WTC11 (cell line): ENCODE measurements at regions not wholly inside any gene's neighbourhood (a gene's known extent, or its start where the extent isn't known, plus 50 kb on each side); places are given as distances from the start of the nearest gene placed in this dataset.

Experiments used
- ATAC-seq: fragments of 200-7000 bp; cut with Tn5 transposase; 2 replicates; pipeline ENCODE4 v1.10.0; 2021; ENCODE audit warnings: mild to moderate bottlenecking, moderate library complexity
- CTCF ChIA-PET: fragments of 300-600 bp; sonication (Branson Sonifier 250); formaldehyde crosslinking; loops from one replicate; lab custom pipeline; 2021; ENCODE audit warnings: antibody characterized with exemption; lab: Charles Lee
- POLR2A ChIA-PET: fragments of 350-600 bp; sonication (Branson Sonifier 250); formaldehyde crosslinking; loops from one replicate; lab custom pipeline; 2021; ENCODE audit warnings: antibody characterized with exemption; lab: Charles Lee
- DNase-seq: peaks from one replicate; pipeline ENCODE4 v3.0.0; 2021; ENCODE audit warnings: low spot score
- H3K27ac Mint-ChIP-seq: 2 replicates; pipeline ENCODE4 v1.8.0; 2021; ENCODE audit warnings: mixed read lengths
- H3K27me3 Mint-ChIP-seq: 2 replicates; pipeline ENCODE4 v1.8.0; 2021; ENCODE audit warnings: low read depth, mild to moderate bottlenecking, moderate library complexity, mixed read lengths
- H3K36me3 Mint-ChIP-seq: 2 replicates; pipeline ENCODE4 v1.8.0; 2021; ENCODE audit warnings: mixed read lengths
- H3K4me1 Mint-ChIP-seq: 2 replicates; pipeline ENCODE4 v1.8.0; 2022; ENCODE audit warnings: mixed read lengths
- H3K4me3 Mint-ChIP-seq: 2 replicates; pipeline ENCODE4 v1.8.0; 2021; ENCODE audit warnings: mild to moderate bottlenecking, moderate library complexity, mixed read lengths
- H3K9me3 Mint-ChIP-seq: 2 replicates; pipeline ENCODE4 v1.8.0; 2021; ENCODE audit warnings: mixed read lengths
- ATF3 ChIP-seq: sonication (generic); formaldehyde crosslinking; conservative IDR thresholded peaks from 2 replicates; pipeline ENCODE4 v1.8.1; 2022; ENCODE audit warnings: mild to moderate bottlenecking, missing genetic modification reagents
- ATF6 ChIP-seq: sonication (generic); formaldehyde crosslinking; IDR thresholded peaks from 2 replicates; pipeline ENCODE4 v1.8.1; 2023; ENCODE audit warnings: mild to moderate bottlenecking, missing genetic modification reagents
- CDX4 ChIP-seq: fragments of 250-450 bp; sonication (Bioruptor Pico); IDR thresholded peaks from 2 replicates; pipeline ENCODE4 v1.9.0; 2021; ENCODE audit warnings: moderate library complexity, mild to moderate bottlenecking, inconsistent platforms, borderline replicate concordance
- CTCF ChIP-seq: fragments of 200-600 bp; IDR thresholded peaks from 2 replicates; pipeline ENCODE4 v1.8.0; 2022; ENCODE audit warnings: antibody characterized with exemption
- ETV6 ChIP-seq: sonication (generic); formaldehyde crosslinking; IDR thresholded peaks from 2 replicates; pipeline ENCODE4 v1.8.1; 2022; ENCODE audit warnings: mild to moderate bottlenecking, missing genetic modification reagents
- FOXP1 ChIP-seq: sonication (generic); formaldehyde crosslinking; IDR thresholded peaks from 2 replicates; pipeline ENCODE4 v1.8.0; 2022; ENCODE audit warnings: missing genetic modification reagents, mild to moderate bottlenecking, moderate library complexity, borderline replicate concordance
- IRF1 ChIP-seq: sonication (generic); formaldehyde crosslinking; IDR thresholded peaks from 2 replicates; pipeline ENCODE4 v1.8.0; 2023; ENCODE audit warnings: missing genetic modification reagents
- MAX ChIP-seq: sonication (generic); formaldehyde crosslinking; IDR thresholded peaks from 2 replicates; pipeline ENCODE4 v1.8.0; 2022; ENCODE audit warnings: mild to moderate bottlenecking, missing genetic modification reagents
- MXD4 ChIP-seq: fragments of 250-450 bp; sonication (Bioruptor Pico); IDR thresholded peaks from 2 replicates; pipeline ENCODE4 v1.8.0; 2021; ENCODE audit warnings: mild to moderate bottlenecking, moderate library complexity, borderline replicate concordance
- RORB ChIP-seq: fragments of 250-450 bp; sonication (Bioruptor Pico); IDR thresholded peaks from 2 replicates; pipeline ENCODE4 v1.9.0; 2021; ENCODE audit warnings: mild to moderate bottlenecking
- SMAD3 ChIP-seq: sonication (generic); formaldehyde crosslinking; IDR thresholded peaks from 2 replicates; pipeline ENCODE4 v1.8.0; 2022; ENCODE audit warnings: missing genetic modification reagents, mild to moderate bottlenecking, borderline replicate concordance
- SP1 ChIP-seq: sonication (generic); formaldehyde crosslinking; conservative IDR thresholded peaks from 2 replicates; pipeline ENCODE4 v1.8.1; 2022; ENCODE audit warnings: missing genetic modification reagents
- ZNF138 ChIP-seq: sonication (generic); formaldehyde crosslinking; conservative IDR thresholded peaks from 2 replicates; pipeline ENCODE4 v1.8.1; 2022; ENCODE audit warnings: mild to moderate bottlenecking, moderate library complexity, missing genetic modification reagents
- ZNF396 ChIP-seq: fragments of 250-450 bp; sonication (Bioruptor Pico); IDR thresholded peaks from 2 replicates; pipeline ENCODE4 v1.8.0; 2021; ENCODE audit warnings: mild to moderate bottlenecking, moderate library complexity, borderline replicate concordance
- ZNF416 ChIP-seq: fragments of 250-450 bp; sonication (Bioruptor Pico); IDR thresholded peaks from 2 replicates; pipeline ENCODE4 v1.9.0; 2021; ENCODE audit warnings: mild to moderate bottlenecking, inconsistent platforms
- ZSCAN18 ChIP-seq: fragments of 250-450 bp; sonication (Bioruptor Pico); IDR thresholded peaks from 2 replicates; pipeline ENCODE4 v2.1.2; 2022; ENCODE audit warnings: mild to moderate bottlenecking, moderate library complexity

- TF ChIP-seq ETV6 (CRISPR knock-in tag): no peak
- no peak for TF ChIP-seq CDX4 (CRISPR knock-in tag)
- TF ChIP-seq CTCF: no peak
- no peak for TF ChIP-seq ZNF138
- TF ChIP-seq FOXP1 (CRISPR knock-in tag): no peak
- TF ChIP-seq MAX: no peak
- TF ChIP-seq ATF6 (CRISPR knock-in tag): no peak
- no peak for TF ChIP-seq ATF3 (CRISPR knock-in tag)
- TF ChIP-seq IRF1: no peak
- TF ChIP-seq SMAD3 (CRISPR knock-in tag): no peak
- no peak for TF ChIP-seq SP1 (CRISPR knock-in tag)
- TF ChIP-seq ZSCAN18 (CRISPR knock-in tag): no peak
- TF ChIP-seq ZNF416 (CRISPR knock-in tag): no peak
- TF ChIP-seq, all 79 proteins: peak for 0
- ATAC-seq: no peak; the same call in 1 of the 2 replicates
- Mint-ChIP-seq H3K9me3 (peaks cover 8% of the 10 kb centered on the region), H3K4me1 (peaks cover 23% of the 10 kb centered on the region), H3K4me3 (no peak overlapping the region), H3K27ac (no peak overlapping the region), H3K27me3 (no peaks in the 10 kb centered on the region), H3K36me3 (peaks cover 6% of the 10 kb centered on the region)
- DNase-seq: no peak
- ChIA-PET CTCF (no interaction called here), POLR2A (no interaction called here)
These were observed 52.9 kb upstream of the PLCL2 start for GRCh38 chr3:16831846-16832245.

- no peak for ATAC-seq
- peaks cover 4% of the 10 kb centered on the region for H3K36me3 Mint-ChIP-seq
These were observed 50.5 kb upstream of the PLCL2 start for GRCh38 chr3:16834214-16834613.

More at GRCh38 chr3:16834214-16834613, 50.5 kb upstream of the PLCL2 start:
- Mint-ChIP-seq H3K27ac (no peak overlapping the region), H3K4me3 (no peak overlapping the region), H3K9me3 (peaks cover 5% of the 10 kb centered on the region), H3K4me1 (peaks cover 41% of the 10 kb centered on the region), H3K27me3 (no peaks in the 10 kb centered on the region)
- CTCF ChIA-PET: no interaction called here
- TF ChIP-seq ATF3 (CRISPR knock-in tag): no peak
- TF ChIP-seq RORB: no peak
- TF ChIP-seq MXD4 (CRISPR knock-in tag): no peak
- no peak for TF ChIP-seq ZNF396
- no peak for DNase-seq
- POLR2A ChIA-PET: no interaction called here
